GM21367 (cell line): ENCODE measurements at regions not wholly inside any gene's neighbourhood (a gene's known extent, or its start where the extent isn't known, plus 50 kb on each side); places are given as distances from the start of the nearest gene placed in this dataset.

Experiments used
- ATAC-seq: cut with Tn5 transposase; IDR thresholded peaks from one replicate; pipeline ENCODE4 v1.9.1; 2021; ENCODE audit not compliant: unreplicated experiment

DNA sequence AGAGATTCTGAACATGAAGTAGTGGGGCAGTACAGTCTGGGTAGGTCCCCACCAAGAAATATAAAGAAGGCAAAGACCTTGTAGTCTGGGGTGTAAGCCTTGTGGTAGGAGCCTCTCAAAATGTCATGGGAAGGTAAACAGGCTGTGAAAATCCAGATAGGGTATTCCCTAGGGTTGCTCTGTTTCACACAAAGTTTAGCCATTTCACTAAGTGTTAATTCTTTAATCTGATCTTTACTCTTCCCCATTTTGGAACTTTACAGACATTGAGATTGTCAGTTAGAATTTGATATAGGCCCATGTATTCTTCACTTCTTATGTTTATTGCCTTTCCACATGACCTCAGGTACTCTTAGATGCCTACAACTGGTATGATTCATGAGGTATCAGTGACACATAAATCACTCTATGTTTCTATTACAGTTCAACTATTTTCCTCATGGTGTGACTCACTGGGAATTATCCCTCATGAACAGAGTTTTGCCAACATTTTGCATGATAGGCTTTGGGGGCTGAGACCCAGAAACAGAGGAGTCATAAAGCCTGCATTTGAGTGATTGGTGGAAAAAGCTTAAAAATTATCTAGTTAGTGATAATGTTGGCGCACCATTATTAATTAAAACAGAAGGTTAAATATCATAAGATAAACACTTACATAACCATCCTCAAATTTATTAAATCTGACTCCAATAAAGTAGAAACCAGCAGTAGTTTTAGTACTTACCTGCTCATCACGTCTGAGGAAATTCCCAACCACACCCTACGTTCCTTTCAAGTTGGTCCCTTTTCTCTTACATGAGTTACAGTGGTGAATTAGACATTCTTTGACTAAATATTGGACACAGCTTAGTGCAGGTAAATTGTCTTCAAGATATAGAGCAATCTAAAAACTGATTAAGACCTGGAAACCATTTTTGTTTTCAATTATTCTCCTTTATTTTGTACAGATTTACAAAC lies 399.8 kb upstream of the MEF2C start:
- no peak for ATAC-seq

DNA sequence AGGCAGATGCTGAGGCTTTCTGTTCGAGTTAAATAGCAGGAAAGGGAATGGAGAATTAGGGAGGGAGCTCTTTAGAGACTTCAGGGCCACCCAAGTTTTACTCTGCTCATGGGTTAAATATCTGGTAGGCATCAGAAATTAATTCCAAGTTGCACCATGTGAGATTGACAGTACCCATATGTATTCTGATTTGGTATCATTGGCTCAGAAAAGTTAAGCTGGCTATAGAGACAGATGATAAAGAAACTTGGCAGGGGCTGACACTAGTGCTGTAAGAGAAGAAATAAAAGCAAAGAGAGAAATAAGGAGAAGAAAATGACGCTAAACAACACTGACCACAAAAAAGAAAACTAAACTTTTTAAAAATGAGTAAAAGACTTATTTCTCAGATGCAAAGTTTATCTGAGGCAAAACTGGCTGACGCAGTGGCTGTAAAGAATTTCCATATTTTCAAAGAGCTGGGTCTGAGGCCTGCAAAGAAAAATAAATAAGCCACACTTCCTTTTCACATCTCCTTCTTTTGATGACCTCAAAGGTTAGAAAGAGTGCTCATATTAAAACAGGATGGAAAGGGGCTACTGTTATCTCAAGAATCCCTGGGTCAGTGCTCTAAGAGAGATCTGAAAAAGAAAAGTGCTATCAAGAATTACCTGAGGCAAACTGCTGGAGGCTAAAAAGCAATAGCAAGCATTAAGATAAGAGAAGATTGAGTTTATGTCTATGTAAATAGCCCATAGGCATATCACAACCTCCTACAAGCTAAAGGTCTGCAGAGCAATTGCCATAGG lies 399.0 kb upstream of the MEF2C start:
- ATAC-seq, result no peak

DNA sequence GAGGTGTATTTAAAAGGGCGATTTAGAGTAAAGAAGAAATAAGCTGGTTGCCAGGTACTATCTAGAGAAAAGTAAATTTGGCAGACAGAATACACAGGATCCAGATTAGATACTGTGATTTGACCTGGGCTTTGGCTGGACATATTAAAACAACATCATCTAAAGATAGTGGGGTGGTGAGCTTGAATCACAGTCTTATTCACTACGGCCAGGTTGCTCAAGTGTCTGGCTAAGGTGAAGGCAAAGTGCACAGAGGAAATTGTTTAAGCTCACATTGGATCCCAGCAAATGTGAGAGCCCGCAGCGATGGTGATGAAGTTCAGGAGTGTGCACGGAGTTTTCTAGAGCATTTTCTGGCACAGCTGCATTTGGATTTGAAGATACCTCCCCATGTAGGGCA lies 398.2 kb upstream of the MEF2C start:
- no peak for ATAC-seq

DNA sequence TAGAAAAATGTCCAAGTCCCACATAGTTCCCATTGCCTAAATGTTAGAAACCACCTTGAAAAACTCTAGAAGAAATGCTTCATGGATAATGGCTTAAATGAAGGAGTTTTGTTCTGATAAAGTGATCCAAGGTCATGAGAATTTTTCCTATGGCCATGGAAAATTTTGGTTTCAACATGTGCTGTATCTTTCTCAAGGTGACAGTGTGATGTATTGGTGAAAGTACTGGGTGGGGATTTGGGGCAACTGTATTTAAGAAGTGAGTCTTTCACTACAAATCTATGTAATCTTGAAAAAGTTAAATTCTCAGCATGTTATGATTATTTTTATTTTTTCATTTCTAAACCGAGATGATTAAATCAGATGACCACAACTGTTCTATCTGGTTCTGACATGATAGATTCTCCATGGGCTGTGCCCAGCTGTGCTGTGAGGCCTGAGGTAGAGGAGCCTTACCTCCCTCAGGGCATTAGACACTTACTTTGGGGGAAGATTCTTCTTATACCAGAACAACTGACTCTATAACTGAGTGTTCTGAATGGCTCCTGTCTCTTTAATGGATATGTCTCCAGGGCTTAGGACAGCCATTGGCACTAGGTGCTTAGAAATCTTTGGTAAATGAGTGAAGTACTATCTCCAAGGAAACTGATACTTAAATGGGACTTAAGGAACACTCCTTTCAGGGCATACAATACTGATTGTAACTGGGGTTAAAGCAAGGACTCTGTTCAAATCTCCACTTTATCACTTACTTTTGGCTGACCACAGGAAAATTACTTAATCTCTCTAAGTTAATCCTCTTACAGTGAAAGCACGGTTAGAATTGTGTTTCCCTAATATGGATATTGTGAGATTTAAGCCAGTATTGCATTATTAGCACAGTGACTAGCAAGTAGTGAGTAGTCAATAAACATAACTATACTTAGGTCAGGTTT lies 397.4 kb upstream of the MEF2C start:
- no peak for ATAC-seq

DNA sequence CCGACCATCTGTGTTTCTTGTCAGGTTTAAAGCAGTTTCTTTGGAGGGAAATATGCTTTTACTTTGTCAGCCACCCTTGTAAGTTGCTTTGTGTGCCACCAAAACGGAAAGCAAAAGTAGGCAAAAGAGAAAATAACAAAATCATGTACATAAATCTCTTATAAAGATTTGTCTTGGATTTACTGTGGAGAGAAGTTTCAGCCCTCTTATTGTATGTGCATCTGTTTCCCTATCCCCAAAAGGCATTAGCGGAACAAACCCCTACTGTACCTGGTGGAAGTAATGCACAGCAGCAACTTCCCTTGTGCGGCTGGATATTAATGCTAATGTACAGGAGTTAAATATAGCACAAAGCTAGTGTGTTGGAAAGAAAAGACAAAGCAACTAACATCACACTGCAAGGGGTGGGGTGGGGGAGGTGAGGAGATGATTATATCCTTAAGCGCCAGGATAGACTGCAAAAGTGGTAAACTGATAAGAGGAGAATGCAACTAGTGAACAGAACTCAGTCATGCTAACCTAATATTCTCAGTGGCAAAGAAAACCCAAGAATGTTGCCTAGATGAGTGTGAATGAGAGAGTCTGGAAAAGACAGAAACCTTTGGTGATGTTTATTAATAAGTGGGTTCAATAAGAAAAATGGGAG lies 396.5 kb upstream of the MEF2C start:
- no peak for ATAC-seq

DNA sequence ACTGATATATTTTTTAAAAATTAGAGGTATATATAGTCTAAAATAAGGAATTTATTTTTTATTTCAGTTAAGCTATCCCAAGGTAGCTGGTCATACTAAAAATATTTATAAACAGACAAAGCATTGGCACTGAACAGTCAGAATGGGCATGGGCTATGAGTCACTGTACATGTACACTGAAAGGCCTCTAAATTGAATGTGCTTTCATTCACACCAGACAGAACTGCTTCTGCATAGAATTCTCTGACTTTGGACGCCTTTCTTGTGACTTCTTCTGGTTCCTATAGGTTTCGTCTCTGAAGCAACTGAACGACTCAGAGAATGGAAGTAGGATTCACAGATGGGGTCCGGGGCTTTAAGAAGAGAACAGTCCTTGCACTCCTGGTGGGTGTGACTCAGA lies 394.8 kb upstream of the MEF2C start:
- no peak for ATAC-seq

DNA sequence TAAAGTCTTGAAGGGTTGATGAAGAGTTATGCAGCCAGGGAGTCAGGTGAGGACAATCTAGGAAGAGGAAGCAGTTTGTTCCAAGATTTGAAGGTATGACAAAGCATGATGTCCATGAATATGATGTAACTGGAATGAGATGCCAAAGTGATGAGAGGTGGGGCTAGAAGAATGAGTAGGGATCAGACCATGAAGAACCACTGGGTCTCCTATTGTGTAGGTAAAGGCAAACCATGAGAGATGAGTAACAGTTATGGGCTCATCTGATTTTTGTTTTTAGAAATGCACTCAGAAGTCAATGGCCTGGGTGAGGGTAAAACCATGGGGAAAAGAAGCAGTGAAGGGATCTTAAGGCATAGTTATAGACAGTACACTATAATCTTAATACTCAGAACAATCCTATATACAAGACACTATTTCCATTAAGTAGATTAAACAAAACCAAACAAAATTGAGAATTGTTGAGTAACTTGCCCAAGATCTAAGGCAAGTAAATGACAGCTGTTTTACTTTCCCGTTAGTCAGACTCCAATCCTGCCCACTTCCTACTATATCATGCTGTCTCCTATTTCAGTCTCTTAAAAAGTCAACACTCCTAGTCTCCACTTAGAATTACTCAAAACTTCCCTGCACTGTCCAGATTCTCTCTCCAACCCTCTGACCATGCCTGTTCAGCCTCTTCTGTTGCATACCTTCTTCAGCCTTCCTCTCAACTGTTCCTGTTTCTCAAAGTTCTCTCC lies 393.8 kb upstream of the MEF2C start:
- ATAC-seq, result no peak

DNA sequence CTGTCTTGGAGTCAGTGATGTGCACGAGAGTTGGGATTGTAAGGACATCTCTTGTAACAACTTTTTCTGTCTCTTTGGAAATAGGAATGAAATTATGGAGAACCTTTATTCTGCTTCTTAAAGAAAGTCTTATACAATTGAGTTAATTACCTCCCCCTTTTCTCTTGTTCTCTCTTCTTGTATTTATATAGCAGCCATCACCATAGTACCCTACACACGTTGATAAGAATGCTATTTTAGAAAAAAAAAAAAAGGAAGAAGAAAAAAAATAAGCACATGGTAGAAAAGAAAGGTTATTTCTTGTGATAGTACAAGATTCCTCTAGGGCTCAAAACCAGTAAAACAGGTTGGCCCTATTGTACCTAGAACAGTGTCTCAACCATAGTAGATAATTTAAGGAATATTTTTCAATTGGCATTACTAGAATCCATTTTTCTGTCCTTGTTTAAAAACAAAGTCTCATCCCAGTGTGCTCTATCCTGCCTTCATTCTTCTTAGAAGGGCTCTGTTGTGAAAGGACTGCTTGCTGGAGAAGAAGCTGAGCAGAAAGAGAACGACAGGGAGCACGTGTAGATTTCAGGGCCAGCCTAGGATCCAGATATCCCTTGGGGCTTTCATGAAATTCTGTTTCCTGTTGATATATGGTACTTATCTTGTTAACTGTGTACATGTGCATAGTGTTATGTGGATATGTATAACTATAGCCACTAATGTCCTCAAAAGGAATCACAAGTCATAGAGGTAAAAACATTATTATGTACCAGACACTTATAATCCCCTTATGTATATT lies 392.3 kb upstream of the MEF2C start:
- no peak for ATAC-seq

DNA sequence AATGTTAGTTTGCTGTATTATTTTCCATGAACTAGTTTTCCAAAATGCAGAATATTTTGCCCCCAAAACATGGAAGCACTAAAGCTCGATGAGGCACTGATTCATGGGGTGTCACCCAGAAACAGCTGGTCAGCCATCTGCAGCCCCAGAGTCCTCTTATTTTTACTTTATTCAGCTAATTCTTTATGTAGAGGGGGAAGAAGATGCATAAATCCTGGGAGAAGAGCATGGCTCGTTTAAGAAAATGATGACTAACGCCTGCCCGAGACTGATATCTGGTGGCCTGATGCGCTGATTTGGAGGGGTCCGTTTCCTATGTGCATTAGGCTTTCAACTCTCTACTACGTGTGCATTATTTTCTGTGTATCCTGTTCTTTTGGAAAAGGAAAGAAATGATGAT lies 390.3 kb upstream of the MEF2C start:
- no peak for ATAC-seq

DNA sequence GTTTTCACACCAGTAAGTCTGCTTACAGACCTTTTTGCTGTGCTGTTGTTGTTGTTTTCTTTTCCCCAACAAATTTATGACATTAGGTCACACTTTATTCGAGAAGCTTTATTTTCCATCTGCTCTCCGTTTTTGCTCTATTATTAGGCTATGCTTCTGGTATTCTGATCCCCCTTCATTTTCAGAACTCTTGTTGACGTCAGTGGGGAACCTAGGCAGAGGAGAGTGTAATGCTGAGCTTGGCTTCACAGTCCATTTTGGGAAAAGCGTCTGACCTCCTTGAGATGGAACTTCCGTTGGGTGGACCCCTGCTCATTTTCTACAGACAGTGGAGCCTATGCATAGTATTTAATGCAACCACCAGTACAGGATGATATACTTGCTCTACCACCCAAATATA lies 387.9 kb upstream of the MEF2C start:
- no peak for ATAC-seq

DNA sequence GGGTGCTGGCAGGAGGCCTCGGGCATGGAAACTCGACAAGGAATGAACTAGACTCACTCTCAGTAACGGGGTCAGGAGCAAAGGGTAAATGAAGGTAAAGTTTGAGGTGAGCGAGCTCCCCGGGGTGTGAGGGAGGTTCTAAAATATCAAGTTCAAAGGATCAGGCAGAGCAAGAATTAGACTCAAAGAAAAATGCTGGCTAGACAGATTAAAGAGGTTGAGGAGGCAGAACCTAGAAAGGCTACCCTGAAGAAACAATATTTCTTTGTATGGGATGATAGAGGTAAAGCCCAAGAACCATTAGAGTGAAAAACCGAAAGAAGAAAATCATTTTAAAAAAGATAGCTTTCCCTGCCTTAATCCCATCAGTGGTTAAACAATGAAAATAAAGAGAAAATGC lies 386.7 kb upstream of the MEF2C start:
- no peak for ATAC-seq

DNA sequence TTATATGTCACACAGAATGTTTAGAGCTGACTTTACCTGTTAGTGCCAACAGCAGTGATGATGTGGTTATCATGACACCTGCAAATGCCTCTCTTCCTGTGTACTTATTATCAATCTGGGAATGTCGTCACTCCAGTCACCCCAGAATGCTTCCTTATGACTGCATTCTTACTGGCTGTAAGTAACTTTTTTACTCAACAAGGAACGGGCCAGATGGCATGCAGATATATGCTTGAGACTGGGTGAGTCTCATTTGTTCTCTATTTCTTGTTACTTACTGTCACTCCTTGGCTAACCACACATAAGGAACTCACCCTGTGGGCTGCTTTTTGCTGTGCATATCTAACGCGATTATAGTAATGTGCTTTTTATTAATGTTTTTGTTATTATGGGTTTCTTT lies 385.5 kb upstream of the MEF2C start:
- ATAC-seq, result no peak

DNA sequence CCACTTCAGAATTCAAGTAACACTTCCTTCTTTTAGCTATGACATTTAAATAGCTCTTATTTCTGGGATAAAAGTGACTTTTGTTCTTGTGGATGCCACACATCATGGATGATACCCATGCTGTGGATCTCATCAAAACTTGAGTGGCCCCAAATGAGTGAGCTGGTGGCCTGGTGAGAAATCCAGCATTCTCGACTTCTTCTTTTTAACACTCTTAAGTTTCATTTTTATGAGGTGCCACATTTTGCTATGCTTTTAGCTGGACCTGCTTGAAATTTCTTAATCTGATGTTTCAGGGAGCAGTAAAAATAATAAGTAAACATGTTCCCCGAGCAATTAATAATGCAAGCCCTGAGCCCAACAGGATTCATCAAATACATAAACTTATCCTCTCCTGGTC lies 384.8 kb upstream of the MEF2C start:
- no peak for ATAC-seq

DNA sequence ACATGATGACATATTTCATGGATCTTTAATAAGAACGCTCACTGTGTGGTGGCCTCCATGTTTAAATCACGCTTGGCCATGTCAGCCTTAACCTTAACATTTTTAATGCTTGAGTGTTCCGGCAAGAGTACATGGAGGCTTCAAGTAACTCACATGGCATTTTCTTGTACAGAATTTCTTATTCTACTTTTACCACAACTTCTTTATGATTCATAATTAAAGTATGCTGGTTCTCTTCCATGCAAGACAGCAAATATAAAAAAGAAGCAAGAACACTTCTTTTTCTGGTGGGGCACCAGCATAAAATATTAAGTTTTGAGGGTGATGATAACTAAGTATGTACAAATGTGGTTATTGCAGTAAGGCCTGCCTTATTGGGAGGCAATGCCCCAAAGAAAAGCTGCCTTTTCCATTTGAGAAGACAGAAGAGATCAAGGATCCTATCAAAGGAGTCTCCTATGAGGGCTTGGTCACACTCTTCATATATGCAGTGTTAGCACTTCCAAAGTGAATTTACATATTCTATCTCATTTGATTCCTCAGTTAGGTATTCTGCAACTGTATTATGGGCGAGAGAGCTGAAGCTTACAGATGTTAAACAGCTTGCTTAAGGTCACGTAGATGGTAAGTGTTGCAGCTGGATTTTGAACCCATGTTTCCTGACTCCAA lies 382.7 kb upstream of the MEF2C start:
- ATAC-seq, result no peak

DNA sequence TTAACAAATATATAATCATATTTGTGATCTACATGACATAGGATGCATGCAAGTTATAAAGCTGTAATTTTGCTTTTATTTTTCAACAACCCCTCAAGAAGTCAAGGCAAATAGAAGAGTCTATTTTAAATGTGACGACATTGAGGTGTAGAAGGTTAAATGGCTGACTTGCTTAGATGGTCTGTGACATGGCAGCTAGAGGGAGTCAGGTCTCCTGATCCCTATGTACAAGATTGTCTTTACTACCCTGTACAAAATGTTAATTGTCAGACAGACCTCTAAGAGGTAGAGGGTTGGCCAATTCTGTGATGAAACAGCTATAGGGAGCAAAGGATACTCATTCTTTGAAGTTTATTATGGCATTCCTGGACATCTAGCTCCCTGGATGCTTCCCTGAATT lies 380.9 kb upstream of the MEF2C start:
- no peak for ATAC-seq

DNA sequence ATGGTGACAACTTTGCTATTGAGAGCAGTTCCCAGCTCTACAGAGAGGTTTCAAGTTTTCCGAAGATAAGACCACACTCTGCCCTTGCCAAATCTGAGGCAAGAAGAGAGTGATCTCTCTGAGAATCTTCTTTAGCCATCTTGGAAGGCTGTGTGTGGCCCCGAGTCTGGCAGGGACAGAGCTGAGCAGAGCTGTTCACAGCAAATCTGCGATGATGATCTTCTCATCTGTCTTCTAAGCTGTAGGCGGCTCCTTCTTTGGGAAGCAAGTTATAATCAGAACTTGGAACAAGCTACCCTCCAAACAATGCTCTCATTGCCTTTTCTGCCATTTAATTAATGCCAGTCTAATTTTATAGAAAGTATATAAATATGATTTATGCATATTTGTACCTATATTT lies 379.0 kb upstream of the MEF2C start:
- no peak for ATAC-seq

DNA sequence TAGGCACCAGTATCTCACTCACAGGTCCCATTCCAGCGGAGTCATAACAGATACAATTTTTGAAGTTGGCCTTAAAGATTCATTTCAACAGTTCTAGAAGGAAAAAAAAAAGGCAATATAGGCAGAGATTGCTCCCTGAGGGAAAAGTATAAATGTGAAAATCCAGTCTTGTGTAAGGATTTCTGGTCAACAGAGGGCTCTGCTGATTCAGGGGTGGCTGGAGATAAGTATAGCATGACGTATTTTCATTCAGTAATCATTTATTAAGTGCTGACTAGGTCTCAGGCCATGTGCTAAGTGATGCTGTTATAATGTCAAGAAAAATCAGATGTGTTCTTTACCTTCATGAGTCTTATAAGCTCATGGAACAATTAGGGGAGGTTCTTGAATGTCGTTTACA lies 377.3 kb upstream of the MEF2C start:
- ATAC-seq, result no peak

DNA sequence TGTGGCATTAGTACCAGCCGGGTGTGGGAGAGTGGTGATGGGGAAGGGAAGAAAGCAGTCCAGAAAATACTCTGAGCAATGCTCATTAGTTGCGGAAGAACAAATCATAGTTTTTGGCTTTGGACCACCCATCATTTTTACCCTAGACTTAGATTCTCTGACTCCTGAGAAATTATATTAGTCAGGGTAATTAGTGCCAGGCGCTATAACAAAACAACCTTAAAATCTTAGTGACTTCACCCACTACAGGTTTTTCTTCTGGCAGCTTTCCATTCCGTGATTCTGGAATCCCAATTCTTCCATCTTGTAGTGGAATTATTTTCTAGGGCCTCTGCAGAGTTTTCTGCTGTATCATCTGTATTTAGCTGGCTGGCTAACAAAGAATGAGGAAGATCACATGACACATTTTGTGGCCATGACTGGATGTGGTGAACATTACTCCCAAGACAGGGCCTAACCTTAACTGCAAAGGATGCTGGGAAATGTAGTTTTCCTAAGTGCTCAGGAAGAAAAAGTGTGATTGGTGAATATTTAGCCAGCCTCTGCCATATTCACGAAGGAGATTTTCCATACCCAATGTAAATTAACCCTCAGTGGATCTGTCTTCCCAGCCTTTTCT lies 373.0 kb upstream of the MEF2C start:
- no peak for ATAC-seq
